Right ventricle myocardium superior (tissue), 1 donor: ENCODE measurements at regions not wholly inside any gene's neighbourhood (a gene's known extent, or its start where the extent isn't known, plus 50 kb on each side); places are given as distances from the start of the nearest gene placed in this dataset.
"Not testable (repeated sequence)": the region's sequence is repeated elsewhere in the genome, so short reads cannot be mapped to it uniquely, and the experiment has no call there.

ENCODE experiments used
- ATAC-seq: fragments of 200-7000 bp; cut with Tn5 transposase; one replicate; pipeline ENCODE4 v1.9.1; 2020; ENCODE audit warnings: mild to moderate bottlenecking; ENCODE audit not compliant: poor library complexity
- DNase-seq: peaks from one replicate; pipeline ENCODE4 v3.0.0-alpha.2; 2020
- intact Hi-C: fragments of 100-400 bp; cut with DNase I; formaldehyde crosslinking; loops from one replicate; pipeline ENCODE4 v1.11.2; 2022
- donor health status: DM: no; HTN: yes; CAD: no; lungs with severe emphysema.

DNA sequence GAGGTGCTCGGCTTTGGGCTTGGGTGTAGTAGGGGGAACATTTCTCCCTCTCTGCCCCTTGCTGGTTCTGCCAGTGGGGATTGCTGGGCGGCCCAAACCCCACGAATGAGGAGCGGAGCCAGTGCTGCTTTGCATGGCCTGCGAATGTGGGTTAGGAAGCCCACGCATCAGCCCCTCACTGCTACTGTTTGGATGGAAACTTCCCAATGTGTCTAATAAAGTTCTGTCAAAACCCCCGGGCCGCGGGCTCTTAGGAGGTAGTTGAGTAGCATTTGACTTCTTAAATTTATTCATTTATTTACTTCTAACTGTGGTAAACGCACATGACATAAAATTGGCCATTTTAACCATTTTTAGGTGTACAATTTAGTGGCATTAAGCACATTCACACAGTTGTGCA, 161.3 kb upstream of the FHL2 start:
- ATAC-seq (no peak), DNase-seq (no peak)
- intact Hi-C loops = no loop called here

DNA sequence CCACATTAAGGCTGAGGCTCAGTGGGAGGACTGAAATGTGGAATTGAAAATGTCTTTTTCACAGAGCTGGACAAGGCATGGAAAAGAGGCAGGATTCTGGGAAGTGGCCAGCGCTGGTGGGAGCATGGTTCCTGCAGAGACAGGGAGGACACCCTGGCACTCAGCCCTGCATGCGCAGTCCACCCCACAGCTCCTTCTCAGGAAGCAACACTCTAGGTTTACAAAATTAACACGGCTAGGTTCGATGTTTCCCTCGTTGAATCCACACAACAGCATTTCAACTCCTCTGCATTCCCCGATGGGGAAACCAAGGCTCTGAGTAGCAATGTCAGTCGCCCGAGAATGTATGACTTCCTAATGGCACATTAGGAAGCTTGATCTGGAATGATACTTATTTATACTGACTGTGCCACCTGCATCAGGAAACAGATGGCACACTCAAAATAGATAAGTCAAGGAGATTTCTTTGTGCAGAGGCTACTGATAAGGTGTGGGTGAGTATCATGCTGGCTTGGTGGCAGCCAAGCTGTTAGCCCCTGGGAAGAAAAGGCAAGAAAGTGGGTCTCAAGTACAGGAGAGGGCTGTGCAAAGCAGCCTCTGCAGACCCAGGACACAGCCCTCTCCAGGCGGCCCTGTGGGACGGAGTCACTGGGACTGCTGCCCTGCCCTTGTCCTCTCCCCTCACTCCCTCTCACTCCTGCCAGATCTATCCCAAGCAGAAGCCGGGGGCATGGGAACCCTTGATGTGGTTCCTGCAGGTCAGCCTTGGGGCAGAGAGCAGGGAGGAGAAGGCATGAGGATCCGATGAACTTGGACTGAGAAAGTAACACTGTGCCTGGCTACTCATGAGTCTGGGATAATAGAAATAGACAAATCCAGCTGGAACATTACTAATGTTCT, 158.4 kb upstream of the FHL2 start:
- DNase-seq (peak; percentile 66), ATAC-seq (peak; percentile 61)
- intact Hi-C loops = no loop called here

DNA sequence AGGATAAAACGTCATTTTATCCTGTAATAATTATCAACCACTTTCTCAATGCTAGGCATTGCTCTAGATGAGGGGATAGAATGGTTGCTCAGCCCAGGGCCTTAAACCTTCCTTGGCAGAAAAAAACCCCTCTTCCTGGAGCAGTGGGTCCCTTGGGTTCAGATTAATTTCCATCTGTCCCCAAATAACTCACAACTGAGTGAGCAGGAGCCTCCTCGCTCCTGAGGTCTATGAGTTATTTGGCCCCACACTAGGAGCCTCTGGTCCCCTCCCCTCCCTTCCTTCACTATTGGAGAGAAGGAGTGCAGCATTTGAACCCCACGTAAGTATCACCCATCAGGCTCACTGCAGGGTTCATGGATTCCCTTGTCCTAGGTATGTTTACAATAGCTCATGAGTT, 157.5 kb upstream of the FHL2 start:
- intact Hi-C loops = no loop called here
- no peak for DNase-seq
- ATAC-seq = no peak

DNA sequence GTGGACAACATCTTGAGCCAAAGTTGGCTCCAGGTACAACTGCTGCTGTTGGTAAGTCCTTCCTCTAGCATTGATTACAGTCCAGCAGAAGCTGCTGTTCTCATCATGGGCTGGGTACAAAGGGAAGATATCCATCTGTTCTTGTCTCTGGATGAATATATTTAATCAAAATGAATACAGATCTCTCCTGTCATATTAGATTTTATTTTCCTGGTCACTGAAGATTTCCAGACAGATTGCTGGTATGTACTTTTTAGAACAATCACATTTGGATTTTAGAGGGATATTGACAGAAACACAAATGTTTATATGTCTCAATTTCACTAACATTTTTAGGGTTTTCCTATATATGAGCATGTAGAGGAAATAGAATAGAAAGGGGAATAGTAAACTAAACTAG, 155.4 kb upstream of the FHL2 start:
- intact Hi-C loops = no loop called here
- DNase-seq (no peak), ATAC-seq (no peak)

DNA sequence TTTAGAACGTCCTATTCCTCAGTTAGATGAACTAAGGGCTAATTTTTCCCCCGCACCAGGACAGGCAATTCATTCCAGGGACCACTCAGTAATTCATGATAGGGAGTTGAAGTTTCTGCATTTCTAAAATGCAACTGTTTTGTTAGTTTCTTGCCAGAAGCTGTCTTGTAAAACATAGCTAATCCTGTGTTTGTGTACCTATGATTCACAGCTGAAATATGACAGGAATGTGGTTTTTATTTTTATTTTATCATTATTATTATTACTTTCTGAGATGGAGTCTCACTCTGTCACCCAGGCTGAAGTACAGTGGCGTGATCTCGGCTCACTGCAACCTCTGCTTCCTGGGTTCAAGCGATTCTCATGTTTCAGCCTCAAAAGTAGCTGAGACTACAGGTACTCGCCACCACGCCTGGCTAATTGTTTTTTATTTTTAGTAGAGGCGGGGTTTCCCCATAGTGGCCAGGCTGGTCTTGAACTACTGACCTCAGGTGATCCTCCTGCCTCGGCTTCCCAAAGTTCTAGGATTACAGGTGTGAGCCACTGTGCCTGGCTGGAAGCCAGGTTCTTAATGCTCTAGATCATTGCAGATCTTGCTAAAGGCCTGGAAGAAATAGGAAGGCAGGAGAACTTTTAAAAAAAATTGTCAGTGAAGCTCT, 154.8 kb upstream of the FHL2 start:
- no peak for ATAC-seq
- intact Hi-C loops = no loop called here

DNA sequence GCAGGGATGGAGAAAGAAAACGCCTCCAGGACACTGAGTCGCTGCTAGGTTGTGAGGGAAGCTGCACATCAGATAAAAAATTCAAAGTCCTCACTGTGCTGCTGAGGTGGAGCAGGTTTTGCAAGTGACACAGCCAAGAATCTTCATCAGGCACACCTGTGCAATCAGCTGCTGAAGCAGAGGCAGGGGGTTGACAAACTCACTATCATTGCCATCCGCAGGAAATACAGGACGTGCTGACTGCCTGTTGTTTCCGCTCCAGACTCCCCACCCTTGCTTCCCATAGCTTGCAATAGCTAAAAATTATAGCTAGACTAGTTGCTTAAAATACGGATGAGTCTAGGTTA, 147.8 kb upstream of the FHL2 start:
- DNase-seq = no peak
- no peak for ATAC-seq
- intact Hi-C loops = loop anchor here (10.0 kb wide), 1 partner anchor 202 kb away; no protein-coding TSS in a partner anchor

More for the DNA sequence above, 154.8 kb upstream of the FHL2 start:
- DNase-seq = no peak

DNA sequence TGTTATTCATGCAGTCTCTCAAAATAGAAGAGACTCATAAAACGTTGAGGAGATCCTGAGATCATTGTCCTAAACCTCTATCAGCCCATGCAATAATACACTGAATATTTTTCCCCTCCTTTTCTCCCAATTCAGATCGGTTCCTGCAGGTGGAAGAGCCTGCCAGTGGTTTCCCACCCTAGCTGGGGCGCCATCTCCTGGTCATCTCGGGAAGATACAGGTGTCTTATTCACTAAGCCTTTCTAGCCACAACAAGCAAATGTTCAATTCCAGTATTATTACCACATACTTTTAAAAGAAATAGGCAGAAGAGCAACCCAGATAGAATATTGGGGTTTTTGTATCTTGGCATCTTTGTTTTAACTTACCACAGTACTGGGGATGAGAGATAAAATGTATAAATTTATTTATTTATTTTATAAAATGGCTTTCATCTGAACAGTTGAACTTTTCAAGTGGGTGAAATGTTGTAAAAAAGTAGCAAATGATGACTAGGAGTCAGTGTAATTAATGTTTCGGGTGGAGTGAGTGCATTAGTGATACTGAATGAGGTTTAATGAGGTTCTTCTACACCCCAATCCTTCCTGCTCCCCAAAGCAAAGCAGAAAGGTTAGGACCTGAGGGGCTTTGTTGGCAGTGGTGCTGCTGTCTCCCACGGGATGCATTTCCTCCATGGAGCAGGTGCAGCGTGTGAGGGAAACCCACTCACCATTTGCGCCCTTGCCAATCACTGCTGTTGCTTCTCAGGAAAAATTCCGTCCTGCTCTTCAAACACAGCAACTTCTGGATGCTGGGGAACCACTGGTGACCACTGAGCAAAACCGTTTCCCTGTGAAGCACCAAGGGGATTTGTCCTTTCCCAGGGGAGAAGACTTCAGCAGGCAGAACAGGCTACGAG, 147.1 kb upstream of the FHL2 start:
- DNase-seq (peak; percentile 62), ATAC-seq (peak; percentile 81)
- intact Hi-C loops = loop anchor here (10.0 kb wide), 1 partner anchor 201 kb away; no protein-coding TSS in a partner anchor

DNA sequence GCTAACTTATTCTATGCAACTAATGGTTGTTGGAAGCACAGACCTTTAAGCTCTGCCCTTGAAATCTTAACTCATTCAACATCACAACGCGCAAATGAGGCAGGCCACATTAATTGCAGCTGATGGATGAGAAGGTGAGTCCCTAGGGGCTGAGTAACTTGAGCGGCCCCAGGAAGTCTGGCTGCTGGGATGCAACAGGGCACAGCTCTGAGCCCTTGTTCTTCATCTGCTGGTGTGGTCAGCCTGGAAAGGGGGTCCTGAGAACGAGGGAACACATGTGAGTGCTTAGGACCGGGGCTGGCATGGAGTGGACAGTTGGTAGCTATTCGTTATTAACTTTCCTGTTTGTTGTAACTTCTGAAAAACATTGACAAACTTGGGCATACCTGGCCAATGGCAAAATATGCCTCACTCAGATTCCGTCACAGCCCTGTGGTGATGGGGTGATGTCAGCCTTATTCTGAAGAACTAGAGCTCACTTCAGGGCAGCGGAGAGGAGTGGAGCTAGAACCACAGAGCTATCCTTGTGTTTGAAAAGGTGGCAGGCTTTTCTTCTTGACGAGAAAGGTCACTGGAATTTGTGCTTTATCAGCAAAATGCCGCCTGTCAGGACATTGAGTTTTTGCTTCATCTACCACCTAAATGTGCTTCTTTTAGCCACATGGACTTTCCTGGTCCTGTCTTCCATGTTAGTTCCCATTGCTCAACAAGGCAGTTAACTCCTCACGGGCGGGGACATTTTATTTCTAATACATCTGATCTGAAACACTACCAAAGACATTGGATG, 145.9 kb upstream of the FHL2 start:
- no peak for DNase-seq
- ATAC-seq = no peak
- intact Hi-C loops = loop anchor here (10.0 kb wide), 1 partner anchor 200 kb away; no protein-coding TSS in a partner anchor

DNA sequence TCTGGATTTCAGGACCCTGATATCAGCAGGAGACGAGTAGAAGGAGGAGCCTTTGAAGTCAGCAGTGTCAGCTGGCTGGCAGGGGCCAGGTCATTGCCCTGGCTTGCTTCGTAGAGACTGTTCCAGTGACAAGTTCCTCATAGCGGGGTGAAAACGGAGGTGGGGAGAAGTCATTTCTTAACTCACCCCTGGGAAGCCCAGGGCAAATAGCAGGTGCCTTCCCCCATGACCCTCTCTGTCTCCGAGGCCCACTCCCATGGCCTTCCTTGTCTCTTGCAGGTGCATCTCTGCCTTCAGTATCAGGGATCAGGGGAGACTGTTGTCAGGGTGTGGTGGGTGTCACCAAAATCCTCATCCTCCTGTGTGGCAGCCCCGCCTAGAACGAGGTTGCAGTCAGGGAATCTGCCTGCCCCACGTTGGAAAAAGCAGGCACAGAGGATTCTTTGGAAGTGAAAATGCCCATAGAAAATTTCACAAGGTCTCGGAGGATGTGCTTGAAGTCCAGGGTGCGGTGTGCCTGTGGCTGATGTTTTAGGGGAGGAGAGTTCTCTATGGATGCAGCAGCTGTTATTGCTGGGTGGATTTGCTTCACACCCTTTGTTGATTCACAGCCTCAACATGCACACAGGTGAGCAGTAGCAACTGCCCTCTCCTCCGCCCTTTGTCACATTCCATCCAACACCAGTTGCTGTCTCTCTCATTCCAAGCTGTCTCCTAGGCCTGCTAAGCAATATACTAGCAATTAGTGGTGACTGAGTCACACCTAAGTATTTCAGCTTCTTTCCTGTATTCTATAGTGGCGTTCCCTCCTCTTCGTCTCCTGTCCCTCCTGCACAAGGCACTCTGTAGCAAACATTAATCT, 142.6 kb upstream of the FHL2 start:
- DNase-seq (no peak), ATAC-seq (no peak)
- intact Hi-C loops = loop anchor here (10.0 kb wide), 1 partner anchor 197 kb away; no protein-coding TSS in a partner anchor

DNA sequence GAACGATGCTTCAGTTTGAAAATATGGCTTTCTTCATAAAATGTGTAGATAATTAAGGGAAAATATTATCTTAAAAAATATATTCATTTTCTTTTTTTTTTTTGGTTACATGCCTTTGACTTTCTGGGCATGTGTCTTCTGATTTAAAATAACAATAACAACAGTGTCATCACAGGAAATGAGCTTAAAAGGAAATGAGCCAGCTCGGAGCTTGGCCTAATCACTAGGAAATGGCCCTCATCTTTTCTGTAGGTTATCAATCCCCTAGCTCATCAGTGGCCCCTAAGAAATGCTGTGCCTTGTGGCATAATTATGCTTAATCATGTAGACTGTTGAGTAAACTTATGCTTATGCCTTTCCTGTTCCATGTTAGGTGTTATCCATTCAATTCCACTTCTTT, 141.8 kb upstream of the FHL2 start:
- DNase-seq (no peak), ATAC-seq (no peak)
- intact Hi-C loops = loop anchor here (10.0 kb wide), 1 partner anchor 196 kb away; no protein-coding TSS in a partner anchor

DNA sequence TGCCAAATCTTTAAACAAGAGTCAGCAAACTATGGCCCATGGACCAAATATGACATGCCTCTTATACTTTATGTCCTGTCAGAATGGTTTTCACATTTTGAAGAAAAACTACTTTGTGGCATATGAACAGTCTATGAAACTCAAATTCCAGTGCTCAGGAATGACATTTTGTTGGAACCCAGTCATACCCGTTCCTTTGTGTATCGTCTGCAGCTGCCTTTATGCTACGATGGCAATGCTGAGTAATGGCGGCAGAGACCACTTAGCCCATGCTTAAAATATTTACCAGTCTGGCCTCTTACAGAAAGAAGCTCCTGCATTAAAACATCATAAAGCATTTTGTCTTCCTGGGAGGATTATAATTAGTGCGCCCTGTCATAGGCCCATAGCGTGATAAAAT, 140.5 kb upstream of the FHL2 start:
- intact Hi-C loops = no loop called here
- no peak for DNase-seq
- ATAC-seq = no peak

DNA sequence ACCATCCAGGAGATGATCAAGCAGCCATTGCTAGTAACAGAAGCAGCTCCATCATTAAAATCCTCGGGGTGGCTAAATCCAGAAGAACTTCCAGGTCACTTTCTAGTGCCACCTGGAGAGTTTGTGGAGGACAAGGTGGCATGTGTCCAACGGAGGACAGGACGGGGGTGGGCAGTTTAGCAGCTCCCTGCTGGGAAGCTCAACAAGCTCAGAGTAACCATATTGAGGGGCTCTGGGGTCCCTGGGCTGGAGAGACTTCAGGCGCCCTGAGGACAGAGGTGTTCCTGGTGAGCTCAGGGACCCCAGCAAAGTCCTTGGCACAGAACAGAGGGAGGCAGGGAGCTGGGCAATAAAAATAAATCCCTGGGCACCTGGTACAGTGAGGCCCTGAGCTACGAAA, 140.0 kb upstream of the FHL2 start:
- DNase-seq = no peak
- no peak for ATAC-seq

DNA sequence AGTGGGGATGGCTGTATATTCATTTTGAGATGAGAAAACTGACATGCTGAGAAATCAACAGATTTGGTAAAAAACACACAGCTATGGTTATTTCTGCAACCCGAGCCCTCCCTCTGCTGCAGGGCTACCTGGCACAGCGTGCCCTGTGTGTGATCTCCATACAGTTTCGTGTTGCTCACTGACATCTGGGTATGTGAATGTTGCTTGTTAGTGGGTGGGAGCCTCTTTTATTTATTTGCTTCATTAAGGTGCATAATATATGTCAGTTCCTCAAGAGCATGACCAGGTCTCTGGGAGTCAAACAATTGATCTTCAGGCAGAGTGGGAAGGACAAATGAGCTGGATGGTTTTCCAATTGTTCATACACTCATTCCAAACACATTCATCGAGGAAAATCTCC, 139.1 kb upstream of the FHL2 start:
- intact Hi-C loops = no loop called here
- no peak for ATAC-seq
- DNase-seq = no peak

More for the DNA sequence above, 140.0 kb upstream of the FHL2 start:
- intact Hi-C loops = no loop called here

DNA sequence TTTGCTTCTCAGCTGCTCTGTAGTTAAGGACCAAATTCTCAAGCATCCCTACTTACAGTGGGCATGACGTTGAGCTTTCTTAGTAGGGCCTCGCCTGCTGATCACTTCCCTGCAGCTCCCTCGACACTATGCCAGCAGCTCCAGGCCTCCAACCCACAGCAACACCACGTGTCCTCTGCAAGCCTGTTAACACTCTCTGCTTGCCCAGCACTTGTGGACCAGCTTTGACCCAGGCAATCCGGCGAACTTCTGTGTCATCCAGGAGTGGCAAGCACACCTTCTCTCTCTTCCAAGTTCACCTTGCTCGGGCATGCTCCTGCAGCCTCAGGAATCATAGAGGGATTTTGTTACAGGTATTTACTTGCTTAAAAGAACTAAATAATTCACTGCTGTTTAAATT, 138.6 kb upstream of the FHL2 start:
- intact Hi-C loops = no loop called here
- no peak for DNase-seq

DNA sequence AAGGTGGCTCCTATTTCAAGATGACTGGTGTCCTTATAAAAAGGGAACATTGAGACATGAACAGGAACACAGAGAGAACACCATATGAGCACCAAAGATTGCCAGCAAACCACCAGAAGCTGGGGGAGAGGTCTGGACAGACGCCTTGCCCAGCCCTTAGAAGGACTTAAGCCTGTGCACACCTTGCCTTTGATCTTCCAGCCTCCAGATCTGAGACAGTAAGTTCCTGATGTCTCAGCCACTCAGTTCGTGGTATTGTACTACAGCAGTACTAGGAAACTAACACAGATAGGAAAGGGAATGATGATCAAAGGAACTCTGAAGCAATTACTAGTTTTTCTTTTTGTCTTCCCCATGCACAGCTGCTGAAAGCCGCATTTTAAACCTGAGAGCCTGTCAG, 137.3 kb upstream of the FHL2 start:
- intact Hi-C loops = no loop called here
- no peak for ATAC-seq
- DNase-seq = no peak

More for the DNA sequence above, 138.6 kb upstream of the FHL2 start:
- no peak for ATAC-seq

DNA sequence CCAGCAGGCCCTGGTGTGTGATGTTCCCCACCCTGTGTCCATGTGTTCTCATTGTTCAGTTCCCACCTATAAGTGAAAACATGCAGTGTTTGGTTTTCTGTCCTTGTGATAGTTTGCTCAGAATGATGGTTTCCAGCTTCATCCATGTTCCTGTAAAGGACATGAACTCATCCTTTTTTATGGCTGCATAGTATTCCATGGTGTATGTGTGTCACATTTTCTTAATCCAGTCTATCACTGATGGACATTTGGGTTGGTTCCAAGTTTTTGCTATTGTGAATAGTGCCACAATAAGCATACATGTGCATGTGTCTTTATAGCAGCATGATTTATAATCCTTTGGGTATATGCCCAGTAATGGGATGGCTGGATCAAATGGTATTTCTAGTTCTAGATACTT, 130.4 kb upstream of the FHL2 start:
- ATAC-seq, intact Hi-C loops, DNase-seq: not testable (repeated sequence)
